ENCODE measurements at regions not wholly inside any gene's neighbourhood (a gene's known extent, or its start where the extent isn't known, plus 50 kb on each side); places are given as distances from the start of the nearest gene placed in this dataset.

DNA sequence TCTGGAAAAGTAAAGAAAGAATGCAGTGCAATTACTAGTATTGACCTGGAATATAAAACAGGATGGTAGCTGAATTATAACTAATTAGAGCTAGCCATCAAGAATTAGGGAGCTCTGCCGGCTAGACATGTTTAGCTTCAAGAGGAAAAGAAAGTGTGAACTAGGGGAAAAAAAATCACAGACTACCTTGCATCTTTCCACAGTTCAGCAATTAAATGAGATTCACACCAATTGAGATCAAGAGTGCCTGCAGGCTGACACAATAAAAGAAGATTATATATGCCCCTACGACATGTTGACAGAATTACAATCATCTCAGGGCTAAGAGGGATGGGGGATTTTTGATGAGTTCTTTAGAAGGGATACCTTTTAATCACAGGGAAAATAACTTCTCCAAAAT, 303.3 kb upstream of the CELF2 start:
- TF ChIP-seq, protein P1, sequence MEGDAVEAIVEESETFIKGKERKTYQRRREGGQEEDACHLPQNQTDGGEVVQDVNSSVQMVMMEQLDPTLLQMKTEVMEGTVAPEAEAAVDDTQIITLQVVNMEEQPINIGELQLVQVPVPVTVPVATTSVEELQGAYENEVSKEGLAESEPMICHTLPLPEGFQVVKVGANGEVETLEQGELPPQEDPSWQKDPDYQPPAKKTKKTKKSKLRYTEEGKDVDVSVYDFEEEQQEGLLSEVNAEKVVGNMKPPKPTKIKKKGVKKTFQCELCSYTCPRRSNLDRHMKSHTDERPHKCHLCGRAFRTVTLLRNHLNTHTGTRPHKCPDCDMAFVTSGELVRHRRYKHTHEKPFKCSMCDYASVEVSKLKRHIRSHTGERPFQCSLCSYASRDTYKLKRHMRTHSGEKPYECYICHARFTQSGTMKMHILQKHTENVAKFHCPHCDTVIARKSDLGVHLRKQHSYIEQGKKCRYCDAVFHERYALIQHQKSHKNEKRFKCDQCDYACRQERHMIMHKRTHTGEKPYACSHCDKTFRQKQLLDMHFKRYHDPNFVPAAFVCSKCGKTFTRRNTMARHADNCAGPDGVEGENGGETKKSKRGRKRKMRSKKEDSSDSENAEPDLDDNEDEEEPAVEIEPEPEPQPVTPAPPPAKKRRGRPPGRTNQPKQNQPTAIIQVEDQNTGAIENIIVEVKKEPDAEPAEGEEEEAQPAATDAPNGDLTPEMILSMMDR (optimal IDR thresholded peaks at IDR 0.05 in 1 of 3, IDR thresholded peaks at IDR 0.05 in 1 of 3, conservative IDR thresholded peaks at IDR 0.05 in 1 of 3; ENCODE audit: extremely low read depth in 1 of 3, insufficient read depth in 2 of 3, low read length in 3 of 3) = no peak
- TF ChIP-seq EZH2 (IDR thresholded peaks at IDR 0.05; ENCODE audit: low read length) = no peak
